ENCODE measurements at regions not wholly inside any gene's neighbourhood (a gene's known extent, or its start where the extent isn't known, plus 50 kb on each side); places are given as distances from the start of the nearest gene placed in this dataset.
"Not testable (repeated sequence)": the region's sequence is repeated elsewhere in the genome, so short reads cannot be mapped to it uniquely, and the experiment has no call there.

GRCh38 chr13:74246487-74246886 is 112.3 kb upstream of the KLF12 start:
- DNase-seq (ENCODE audit: low read depth in 2 of 2): peak; percentile 29 to 33

DNA sequence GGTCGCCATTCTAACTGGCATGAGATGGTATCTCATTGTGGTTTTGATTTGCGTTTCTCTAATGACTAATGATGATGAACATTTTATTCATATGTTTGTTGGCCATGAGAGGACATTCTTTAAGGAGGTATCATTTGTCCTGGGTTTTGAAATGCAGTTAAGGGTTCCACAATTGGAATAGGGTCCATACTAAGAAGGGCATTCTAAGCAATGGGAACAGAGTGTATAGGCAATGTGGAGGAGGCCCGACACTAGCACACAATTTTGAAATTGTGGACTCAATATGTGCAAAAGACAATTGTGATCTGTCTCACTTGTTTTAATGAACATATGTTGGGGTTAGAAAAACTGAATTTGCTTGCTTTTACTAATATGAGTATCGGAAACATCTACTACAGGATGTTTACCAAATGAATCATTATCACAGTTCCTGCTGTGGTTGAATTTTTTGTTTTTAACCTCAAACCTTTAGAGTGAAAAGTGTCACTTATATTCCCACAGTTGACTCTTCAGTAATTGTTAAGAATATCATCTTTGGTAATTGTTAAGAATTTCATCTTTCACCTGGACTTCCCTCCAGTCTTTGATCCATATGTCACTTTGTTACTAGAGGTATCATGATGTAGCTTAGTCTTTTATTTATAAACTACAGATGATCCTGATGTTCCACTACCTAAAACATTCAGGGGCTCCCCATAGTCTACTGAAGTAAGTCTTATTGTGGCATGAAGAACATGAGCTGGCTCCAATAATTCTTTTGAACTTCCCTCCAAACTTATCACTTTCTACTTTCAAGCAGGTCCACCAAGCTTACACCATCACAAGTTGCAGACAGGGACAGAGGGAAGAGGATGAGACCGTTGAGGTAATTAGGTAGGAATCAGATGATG is 109.7 kb upstream of the KLF12 start:
- DNase-seq (ENCODE audit: low read depth in 2 of 2): no peak

DNA sequence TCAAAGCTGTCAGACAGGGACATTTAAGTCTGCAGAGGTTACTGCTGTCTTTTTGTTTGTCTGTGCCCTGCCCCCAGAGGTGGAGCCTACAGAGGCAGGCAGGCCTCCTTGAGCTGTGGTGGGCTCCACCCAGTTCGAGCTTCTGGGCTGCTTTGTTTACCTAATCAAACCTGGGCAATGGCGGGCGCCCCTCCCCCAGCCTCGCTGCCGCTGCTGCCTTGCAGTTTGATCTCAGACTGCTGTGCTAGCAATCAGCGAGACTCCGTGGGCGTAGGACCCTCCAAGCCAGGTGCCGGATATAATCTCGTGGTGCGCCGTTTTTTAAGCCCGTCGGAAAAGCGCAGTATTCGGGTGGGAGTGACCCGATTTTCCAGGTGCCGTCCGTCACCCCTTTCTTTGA is 107.1 kb upstream of the KLF12 start:
- DNase-seq (ENCODE audit: low read depth in 2 of 2): not testable (repeated sequence)

DNA sequence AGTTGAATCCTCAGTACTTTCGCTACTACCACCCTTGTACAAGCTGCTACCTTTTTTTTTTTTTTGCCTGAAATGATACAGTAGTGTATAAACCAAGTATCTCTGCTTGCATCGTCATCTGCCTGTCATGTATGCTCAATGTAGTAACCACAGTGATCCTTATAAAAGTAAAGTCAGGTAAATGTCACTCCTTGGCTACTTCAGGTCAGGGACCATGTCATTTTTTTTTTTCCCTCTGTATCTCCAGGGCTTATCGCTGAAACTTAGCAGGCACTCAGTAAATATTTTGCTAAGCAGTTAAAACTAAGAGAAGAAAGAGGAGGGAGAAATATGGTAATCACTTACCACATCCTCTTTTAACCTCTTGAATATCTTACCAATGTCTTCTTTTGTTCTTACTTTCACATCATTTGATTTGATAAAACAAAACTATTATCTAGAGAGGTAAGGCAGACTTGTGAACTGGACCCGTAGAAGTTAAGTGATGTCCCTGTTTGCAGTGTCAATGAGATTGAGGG is 96.8 kb upstream of the KLF12 start:
- no peak for DNase-seq (ENCODE audit: low read depth in 2 of 2)

DNA sequence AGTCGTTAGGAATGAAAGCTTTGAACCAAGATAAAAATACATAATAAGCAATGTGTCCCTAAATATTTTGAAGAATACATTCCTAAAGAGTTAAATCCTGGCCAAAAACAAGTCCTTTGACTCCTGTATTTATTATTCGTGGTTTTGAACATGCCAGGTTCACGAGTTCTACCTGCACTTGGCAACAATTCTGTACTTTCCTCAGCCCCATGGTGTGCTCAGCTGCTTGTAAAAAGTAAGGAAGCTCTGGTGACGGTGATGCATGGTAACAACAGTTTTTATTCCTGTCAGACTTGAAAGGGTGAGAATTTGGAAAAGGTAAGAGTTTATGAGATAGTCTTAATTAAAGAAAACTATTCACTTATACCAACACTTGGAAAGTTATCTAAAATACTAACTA is 95.0 kb upstream of the KLF12 start:
- DNase-seq (ENCODE audit: low read depth in 2 of 2): no peak

DNA sequence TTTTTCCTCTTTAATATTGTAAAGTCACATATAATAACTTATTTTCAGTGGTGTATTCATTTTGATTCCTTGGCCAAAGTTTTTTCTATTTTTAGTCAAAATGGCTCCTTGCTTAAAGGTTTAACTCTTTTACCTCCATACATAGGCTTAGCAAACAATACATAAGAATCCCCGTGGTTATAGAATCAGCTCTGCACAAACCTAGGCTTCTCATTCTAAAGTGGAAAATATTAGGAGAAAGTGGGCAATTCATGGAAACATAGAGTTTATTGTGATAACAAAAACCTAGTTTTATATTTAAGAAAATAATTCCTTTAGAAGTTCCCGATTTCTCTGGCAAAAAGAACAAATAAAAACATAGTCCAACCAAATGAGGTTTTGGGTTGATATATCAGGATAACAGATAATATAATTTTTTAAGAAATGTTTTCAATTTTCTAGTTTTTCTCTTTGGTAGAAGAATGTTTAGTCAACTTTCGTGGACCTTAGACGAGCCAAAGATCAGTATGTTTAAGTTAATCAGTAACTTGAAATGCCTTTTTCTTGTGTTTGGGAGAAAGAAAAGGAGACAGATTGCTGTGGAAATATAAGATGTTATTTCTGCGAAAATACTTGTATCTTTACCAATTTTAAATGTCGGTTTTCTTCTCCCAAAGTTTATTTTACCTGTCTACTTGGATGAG is 93.4 kb upstream of the KLF12 start:
- no peak for DNase-seq (ENCODE audit: low read depth in 2 of 2)

DNA sequence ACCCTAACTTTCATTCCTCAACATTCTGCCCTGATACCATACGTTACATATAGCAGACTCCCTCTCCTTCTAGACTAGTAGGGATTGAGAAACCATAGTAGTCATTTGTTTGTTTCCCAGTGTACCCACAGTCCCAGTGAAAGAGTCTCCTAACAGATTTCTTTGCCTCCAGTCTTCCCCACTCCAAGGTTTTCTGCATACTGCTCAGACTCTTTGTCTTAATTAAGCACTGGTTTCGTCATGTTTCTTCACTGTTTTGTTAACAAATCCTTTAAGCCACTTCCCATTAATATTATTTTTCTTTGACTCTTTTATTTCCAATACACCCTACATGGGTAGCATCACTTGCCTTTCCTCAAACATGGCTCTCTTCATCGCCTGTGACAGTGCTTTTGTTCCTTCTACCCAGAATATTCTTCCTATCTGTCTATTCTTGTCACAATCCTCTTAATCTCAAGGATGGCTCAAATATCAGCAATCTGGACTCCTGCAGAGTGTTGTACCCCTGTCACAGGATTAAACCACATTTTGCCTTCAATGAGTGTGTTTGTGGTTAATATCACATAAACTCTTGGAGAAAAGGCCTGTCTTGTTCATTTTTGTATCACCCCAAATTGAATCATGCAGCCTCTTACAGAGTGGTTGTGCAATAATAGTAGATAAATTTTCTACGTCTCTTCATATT is 92.7 kb upstream of the KLF12 start:
- DNase-seq (ENCODE audit: low read depth in 2 of 2): no peak

DNA sequence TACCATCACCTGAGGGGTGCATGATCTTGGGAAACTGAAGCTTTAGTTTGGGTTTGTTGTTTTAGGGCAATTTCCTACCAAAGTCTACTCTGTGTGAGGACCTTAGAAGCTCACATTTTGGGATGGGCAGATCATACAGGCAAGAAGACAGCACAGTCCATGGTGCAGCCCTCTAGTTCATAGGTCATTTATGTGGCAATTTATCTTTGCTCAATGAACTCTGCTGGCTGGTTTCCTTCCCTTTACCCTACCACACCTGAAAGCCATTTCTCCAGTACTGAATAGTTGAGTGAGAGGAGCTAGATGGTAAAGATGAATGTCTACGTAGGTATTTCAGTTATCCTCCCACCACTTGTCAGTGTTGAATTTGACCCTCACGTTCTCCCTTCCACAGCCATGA is 87.5 kb upstream of the KLF12 start:
- no peak for DNase-seq (ENCODE audit: low read depth in 2 of 2)

GRCh38 chr13:74219566-74219965 is 85.4 kb upstream of the KLF12 start:
- no peak for DNase-seq (ENCODE audit: low read depth in 2 of 2)

GRCh38 chr13:74218291-74218690 is 84.1 kb upstream of the KLF12 start:
- no peak for DNase-seq (ENCODE audit: low read depth in 2 of 2)

- no peak for DNase-seq (ENCODE audit: low read depth in 2 of 2)
These were observed 83.6 kb upstream of the KLF12 start for GRCh38 chr13:74217811-74218210.

GRCh38 chr13:74215420-74215819 is 81.2 kb upstream of the KLF12 start:
- DNase-seq (ENCODE audit: low read depth in 2 of 2): no peak

GRCh38 chr13:74214321-74214720 is 80.1 kb upstream of the KLF12 start:
- no peak for DNase-seq (ENCODE audit: low read depth in 2 of 2)

DNA sequence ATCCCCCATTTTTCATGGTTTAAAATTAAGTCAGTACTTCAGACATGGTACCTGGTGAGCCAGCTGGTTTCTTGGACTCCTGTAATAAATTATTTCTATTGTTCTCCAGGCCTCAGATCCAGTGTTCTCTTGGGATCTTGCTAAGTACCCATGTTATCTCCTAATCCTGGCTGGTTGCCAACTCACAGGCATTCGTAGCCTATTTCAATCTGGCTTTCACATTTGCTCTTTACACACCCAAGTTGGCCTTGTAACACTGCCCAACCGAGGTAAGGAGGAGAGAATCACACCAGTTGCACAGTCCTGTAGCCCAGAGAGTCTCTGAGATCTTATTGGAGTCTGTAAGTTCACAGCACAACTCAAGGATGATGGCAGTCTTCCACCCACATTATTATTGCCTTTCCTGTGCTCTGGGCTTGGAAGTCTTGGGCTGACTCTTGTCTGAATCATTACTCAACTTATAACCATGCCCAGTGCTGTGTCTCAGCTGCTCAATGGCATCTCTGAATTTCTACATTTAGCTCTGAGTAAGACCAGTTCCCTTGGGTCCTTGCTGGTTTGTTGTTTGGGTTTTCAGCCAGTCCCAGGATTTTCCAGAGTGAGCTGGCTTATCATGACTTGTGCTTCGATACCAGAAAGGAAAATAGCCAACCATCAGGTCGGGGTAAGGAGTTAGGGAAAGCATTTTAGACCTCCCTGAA is 76.6 kb upstream of the KLF12 start:
- no peak for DNase-seq (ENCODE audit: low read depth in 2 of 2)

DNA sequence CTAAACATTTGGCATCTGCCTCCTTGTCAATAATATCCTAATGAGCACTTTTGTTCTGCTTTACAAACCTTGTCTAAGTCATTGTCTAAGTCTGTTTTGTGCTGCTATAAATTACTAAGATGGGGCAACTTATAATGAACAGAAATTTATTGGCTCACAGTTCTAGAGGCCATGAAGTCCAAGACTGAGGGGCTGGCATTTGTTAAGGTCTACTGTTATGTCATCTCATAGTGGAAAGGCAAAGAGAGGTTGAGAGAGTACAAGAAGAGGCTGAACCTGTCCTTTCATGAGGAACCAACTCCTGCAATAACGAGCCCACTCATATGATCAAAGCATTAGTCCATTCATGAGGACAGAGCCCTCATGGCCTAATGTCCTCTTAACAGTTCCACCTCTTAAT is 72.7 kb upstream of the KLF12 start:
- DNase-seq (ENCODE audit: low read depth in 2 of 2): no peak

- no peak for DNase-seq (ENCODE audit: low read depth in 2 of 2)
These were observed 71.9 kb upstream of the KLF12 start for GRCh38 chr13:74206061-74206561.

GRCh38 chr13:74205313-74205690 is 71.1 kb upstream of the KLF12 start:
- DNase-seq (ENCODE audit: low read depth in 2 of 2): no peak

DNA sequence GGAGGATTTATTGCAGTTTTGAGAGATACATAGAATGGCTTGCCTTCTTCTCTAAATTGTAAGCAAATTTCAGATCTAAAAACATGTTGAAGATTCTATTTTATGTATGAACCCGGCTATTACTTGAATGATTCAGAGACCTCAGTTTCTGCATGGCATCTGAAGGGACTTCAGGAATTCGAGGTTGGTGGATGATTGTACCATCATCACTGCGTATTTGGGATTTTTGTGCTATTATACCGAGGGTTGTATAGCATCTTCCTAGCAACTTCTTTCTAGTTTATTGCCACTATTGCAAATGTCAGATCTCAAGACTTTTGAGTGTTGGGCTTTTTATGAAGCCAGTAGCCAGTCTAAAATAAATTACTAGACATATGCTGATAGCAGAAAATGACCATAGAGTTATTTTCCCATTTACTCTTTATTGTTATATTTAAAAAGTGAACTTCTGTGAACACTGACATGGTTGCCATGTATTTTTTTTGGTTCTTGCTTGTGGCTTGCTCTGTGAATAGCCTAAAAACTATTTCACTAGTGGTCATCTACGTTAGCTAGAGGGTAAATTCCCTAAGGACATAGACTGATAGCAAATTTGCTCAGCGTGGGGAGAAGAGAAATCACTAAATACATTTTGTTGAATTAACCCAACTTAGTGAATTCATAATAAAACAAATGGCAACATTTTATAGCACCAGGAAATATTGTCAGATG is 70.6 kb upstream of the KLF12 start:
- DNase-seq (ENCODE audit: low read depth in 2 of 2): no peak

GRCh38 chr13:74203576-74203975 is 69.4 kb upstream of the KLF12 start:
- DNase-seq (ENCODE audit: low read depth in 2 of 2): no peak

DNA sequence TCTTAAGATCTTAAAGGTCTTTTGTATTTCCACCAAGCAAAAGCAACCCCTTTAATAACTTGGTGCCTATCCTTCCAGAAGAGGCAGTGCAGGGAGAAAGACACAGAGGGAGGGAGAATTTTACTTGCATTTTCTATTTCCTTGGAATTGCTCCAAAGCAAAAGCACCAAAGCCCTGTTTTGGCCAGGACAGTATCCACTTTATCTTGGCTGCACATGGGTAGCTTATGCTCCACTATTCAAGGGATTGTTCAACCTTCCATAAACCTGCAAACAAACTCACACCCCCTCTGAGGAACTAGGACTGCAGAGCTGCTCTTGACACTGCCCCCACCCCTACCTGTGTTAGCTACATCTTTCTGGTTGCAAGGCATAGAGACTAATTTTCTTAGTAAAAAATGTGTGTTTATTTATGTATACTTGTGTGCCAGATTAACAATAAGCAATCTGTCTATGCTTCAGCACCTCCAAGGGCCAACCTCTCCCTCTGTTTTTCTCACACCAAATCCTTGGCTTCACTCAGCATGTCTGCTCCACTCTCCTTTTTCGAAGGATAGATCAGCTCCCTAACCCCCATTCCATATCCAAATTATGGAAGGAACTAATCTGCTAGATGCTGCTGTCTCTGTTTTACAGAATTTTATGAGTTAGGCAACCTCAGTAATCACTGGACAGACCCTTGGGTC is 68.1 kb upstream of the KLF12 start:
- DNase-seq (ENCODE audit: low read depth in 2 of 2): no peak

All from stimulated activated CD8-positive, alpha-beta memory T cell treated with anti-CD3 and anti-CD28 coated beads, Interleukin-7, amount 100 ng/mL, for 4 hours (primary cell).